Spleen (tissue), 7 donors: ENCODE measurements at regions not wholly inside any gene's neighbourhood (a gene's known extent, or its start where the extent isn't known, plus 50 kb on each side); places are given as distances from the start of the nearest gene placed in this dataset.

Experiments
- CTCF ChIP-seq, 11 experiments: fragments of 200-600 bp in 7 of 11; fragments of 450-650 bp in 4 of 11; sonication (generic) in 4 of 11; IDR thresholded peaks in 8 of 11; conservative IDR thresholded peaks in 3 of 11; 1 replicate in 7 of 11; 2 replicates in 4 of 11; pipeline versions ENCODE4 v1.4.0 to v1.8.0; 2016 to 2021; ENCODE audit warnings: antibody characterized with exemption in 11 of 11, inconsistent platforms in 4 of 11, mild to moderate bottlenecking in 1 of 11
- POLR2A ChIP-seq, 3 donors: fragments of 450-650 bp; IDR thresholded peaks; one replicate each; pipeline ENCODE4 v1.5.1; 2017; ENCODE audit warnings: antibody characterized with exemption in 3 of 3, mild to moderate bottlenecking in 1 of 3
- donor health status: DM: no; HTN: no; CAD: no; lungs with moderate emphysema.
- donor health status: DM: no; HTN: no; CAD: no.
- donor health status: DM: no; HTN: no; CAD: no.

GRCh38 chr2:22449696-22450095 lies 935.3 kb upstream of the KLHL29 start:
- TF ChIP-seq CTCF (IDR thresholded peaks at IDR 0.05 in 8 of 11, conservative IDR thresholded peaks at IDR 0.05 in 3 of 11) (no peak), POLR2A (IDR thresholded peaks at IDR 0.05) (no peak)
